Right lobe of liver (tissue), 6 donors: ENCODE measurements at regions not wholly inside any gene's neighbourhood (a gene's known extent, or its start where the extent isn't known, plus 50 kb on each side); places are given as distances from the start of the nearest gene placed in this dataset.

Experiments used
- ATAC-seq, 4 donors: fragments of 200-7000 bp; cut with Tn5 transposase; one replicate each; pipeline ENCODE4 v1.9.1; 2020; ENCODE audit warnings: mild to moderate bottlenecking in 4 of 4, moderate library complexity in 4 of 4
- DNase-seq, 3 donors: peaks; one replicate each; pipeline ENCODE4 v3.0.0-alpha.2; 2020
- H3K27ac ChIP-seq, 3 donors: fragments of 200-600 bp; one replicate each; pipeline ENCODE4 v1.8.0; 2022
- H3K27me3 ChIP-seq, 2 donors: fragments of 200-600 bp; one replicate each; pipeline ENCODE4 v1.8.0; 2022
- H3K36me3 ChIP-seq, 4 donors: fragments of 200-600 bp; sonication (generic) in 1 of 4; one replicate each; pipeline versions ENCODE4 v1.5.1 to v1.8.0; 2017 to 2022; ENCODE audit warnings: control low read depth in 1 of 4
- H3K4me1 ChIP-seq, 4 donors: fragments of 200-600 bp; sonication (generic) in 1 of 4; one replicate each; pipeline versions ENCODE4 v1.5.1 to v1.8.0; 2017 to 2022; ENCODE audit warnings: control low read depth in 1 of 4
- H3K4me3 ChIP-seq, 3 donors: fragments of 200-600 bp; one replicate each; pipeline ENCODE4 v1.8.0; 2022
- H3K9me3 ChIP-seq, 4 donors: fragments of 200-600 bp; sonication (generic) in 1 of 4; one replicate each; pipeline versions ENCODE4 v1.5.1 to v1.8.0; 2017 to 2022; ENCODE audit warnings: control low read depth in 1 of 4
- POLR2A ChIP-seq: fragments of 450-650 bp; IDR thresholded peaks from one replicate; pipeline ENCODE4 v1.6.1; 2017; ENCODE audit warnings: antibody characterized with exemption, mild to moderate bottlenecking
- WGBS: methylation state at CpG from one replicate; pipeline ENCODE4 v1.1.6; 2018; ENCODE audit warnings: low coverage, low lambda C conversion rate; ENCODE audit not compliant: insufficient coverage; ENCODE audit errors: missing lambda C conversion rate; 5-methylcytosine and 5-hydroxymethylcytosine counted together
- intact Hi-C, 2 donors: fragments of 100-400 bp; cut with DNase I; formaldehyde crosslinking; loops; one replicate each; pipeline versions ENCODE4 v1.11.2 to v1.14.1; 2022
- TF ChIP-seq, protein P1 (sequence below), 4 donors: fragments of 200-600 bp in 3 of 4; fragments of 450-650 bp in 1 of 4; IDR thresholded peaks; one replicate each; pipeline versions ENCODE4 v1.5.1 to v1.8.0; 2016 to 2022; ENCODE audit warnings: antibody characterized with exemption in 4 of 4, mild to moderate bottlenecking in 2 of 4
- donor health status: DM: no; HTN: yes; CAD: no.
- donor health status: DM: no; HTN: no; CAD: no.
- donor health status: DM: no; HTN: no; CAD: no.
- donor health status: DM: no; HTN: yes; CAD: no.
- donor health status: DM: no; HTN: yes; CAD: no.

- no peak for ATAC-seq
- intact Hi-C loops, result no loop called here
- no peaks in the 10 kb centered on the region for H3K4me1 ChIP-seq
- H3K27me3 ChIP-seq, result no peaks in the 10 kb centered on the region
- 100% methylated on average over 3 of the region's 5 CpGs for WGBS
- H3K36me3 ChIP-seq, result no peaks in the 10 kb centered on the region
- no peak overlapping the region for H3K4me3 ChIP-seq
- no peak overlapping the region for H3K27ac ChIP-seq
- TF ChIP-seq, protein P1, sequence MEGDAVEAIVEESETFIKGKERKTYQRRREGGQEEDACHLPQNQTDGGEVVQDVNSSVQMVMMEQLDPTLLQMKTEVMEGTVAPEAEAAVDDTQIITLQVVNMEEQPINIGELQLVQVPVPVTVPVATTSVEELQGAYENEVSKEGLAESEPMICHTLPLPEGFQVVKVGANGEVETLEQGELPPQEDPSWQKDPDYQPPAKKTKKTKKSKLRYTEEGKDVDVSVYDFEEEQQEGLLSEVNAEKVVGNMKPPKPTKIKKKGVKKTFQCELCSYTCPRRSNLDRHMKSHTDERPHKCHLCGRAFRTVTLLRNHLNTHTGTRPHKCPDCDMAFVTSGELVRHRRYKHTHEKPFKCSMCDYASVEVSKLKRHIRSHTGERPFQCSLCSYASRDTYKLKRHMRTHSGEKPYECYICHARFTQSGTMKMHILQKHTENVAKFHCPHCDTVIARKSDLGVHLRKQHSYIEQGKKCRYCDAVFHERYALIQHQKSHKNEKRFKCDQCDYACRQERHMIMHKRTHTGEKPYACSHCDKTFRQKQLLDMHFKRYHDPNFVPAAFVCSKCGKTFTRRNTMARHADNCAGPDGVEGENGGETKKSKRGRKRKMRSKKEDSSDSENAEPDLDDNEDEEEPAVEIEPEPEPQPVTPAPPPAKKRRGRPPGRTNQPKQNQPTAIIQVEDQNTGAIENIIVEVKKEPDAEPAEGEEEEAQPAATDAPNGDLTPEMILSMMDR (IDR thresholded peaks at IDR 0.05), result no peak
- TF ChIP-seq POLR2A, result no peak
- DNase-seq, result no peak
- H3K9me3 ChIP-seq, result no peaks in the 10 kb centered on the region
Measured at GRCh38 chr14:32003585-32003984, 73.5 kb upstream of the ARHGAP5 start.

GRCh38 chr14:32004300-32004699 lies 72.8 kb upstream of the ARHGAP5 start:
- DNase-seq (no peak), ATAC-seq (no peak)
- TF ChIP-seq, protein P1 (IDR thresholded peaks at IDR 0.05), result no peak
- no peak for TF ChIP-seq POLR2A
- Histone ChIP-seq H3K27ac (no peak overlapping the region), H3K4me3 (no peak overlapping the region), H3K9me3 (no peaks in the 10 kb centered on the region), H3K4me1 (no peaks in the 10 kb centered on the region), H3K27me3 (no peaks in the 10 kb centered on the region), H3K36me3 (no peaks in the 10 kb centered on the region)
- 65% methylated on average over 4 of the region's 4 CpGs for WGBS
- intact Hi-C loops, result no loop called here

GRCh38 chr14:32005628-32006027 lies 71.5 kb upstream of the ARHGAP5 start:
- intact Hi-C loops, result no loop called here
- no peak for ATAC-seq
- TF ChIP-seq, protein P1 (IDR thresholded peaks at IDR 0.05), result no peak
- TF ChIP-seq POLR2A, result no peak
- H3K4me3 ChIP-seq, result no peak overlapping the region
- WGBS, result 59% methylated on average over 4 of the region's 5 CpGs
- no peaks in the 10 kb centered on the region for H3K27me3 ChIP-seq
- no peak overlapping the region for H3K27ac ChIP-seq
- DNase-seq, result no peak
- no peaks in the 10 kb centered on the region for H3K36me3 ChIP-seq
- no peaks in the 10 kb centered on the region for H3K9me3 ChIP-seq
- H3K4me1 ChIP-seq, result no peaks in the 10 kb centered on the region

- Histone ChIP-seq H3K27me3 (no peaks in the 10 kb centered on the region), H3K36me3 (no peaks in the 10 kb centered on the region), H3K27ac (no peak overlapping the region), H3K9me3 (no peaks in the 10 kb centered on the region), H3K4me1 (no peaks in the 10 kb centered on the region), H3K4me3 (no peak overlapping the region)
- DNase-seq (no peak), ATAC-seq (no peak)
- intact Hi-C loops, result no loop called here
- WGBS, result 63% methylated on average over 12 of the region's 14 CpGs
- TF ChIP-seq POLR2A, result no peak
- TF ChIP-seq, protein P1 (IDR thresholded peaks at IDR 0.05), result no peak
Measured at GRCh38 chr14:32006263-32007110, 70.6 kb upstream of the ARHGAP5 start.
